Upper lobe of right lung (tissue), 1 donor: ENCODE measurements at regions not wholly inside any gene's neighbourhood (a gene's known extent, or its start where the extent isn't known, plus 50 kb on each side); places are given as distances from the start of the nearest gene placed in this dataset.
"Not testable (repeated sequence)": the region's sequence is repeated elsewhere in the genome, so short reads cannot be mapped to it uniquely, and the experiment has no call there.

Experiments
- ATAC-seq: fragments of 200-7000 bp; cut with Tn5 transposase; one replicate; pipeline ENCODE4 v1.9.1; 2020; ENCODE audit warnings: mild to moderate bottlenecking, moderate library complexity
- DNase-seq: peaks from one replicate; pipeline ENCODE4 v3.0.0-alpha.2; 2020
- H3K27ac ChIP-seq: fragments of 200-600 bp; one replicate; pipeline ENCODE4 v1.8.0; 2022
- H3K27me3 ChIP-seq: fragments of 200-600 bp; one replicate; pipeline ENCODE4 v1.8.0; 2022; ENCODE audit warnings: mild to moderate bottlenecking
- H3K36me3 ChIP-seq: fragments of 200-600 bp; one replicate; pipeline ENCODE4 v1.8.0; 2022
- H3K4me1 ChIP-seq: fragments of 200-600 bp; one replicate; pipeline ENCODE4 v1.8.0; 2022
- H3K4me3 ChIP-seq: fragments of 200-600 bp; one replicate; pipeline ENCODE4 v1.8.0; 2022; ENCODE audit warnings: mild to moderate bottlenecking
- H3K9me3 ChIP-seq: fragments of 200-600 bp; one replicate; pipeline ENCODE4 v1.8.0; 2022
- intact Hi-C: fragments of 100-400 bp; cut with DNase I; formaldehyde crosslinking; loops from one replicate; pipeline ENCODE4 v1.11.0; 2022
- TF ChIP-seq, protein P1 (sequence below): fragments of 200-600 bp; IDR thresholded peaks from one replicate; pipeline ENCODE4 v1.8.0; 2022; ENCODE audit warnings: antibody characterized with exemption
- donor health status: DM: no; HTN: yes; CAD: no; lungs with severe emphysema.

- Histone ChIP-seq H3K27ac (no peak overlapping the region), H3K9me3 (no peaks in the 10 kb centered on the region), H3K36me3 (no peaks in the 10 kb centered on the region), H3K4me1 (no peaks in the 10 kb centered on the region), H3K4me3 (no peak overlapping the region), H3K27me3 (no peaks in the 10 kb centered on the region)
- TF ChIP-seq, protein P1, sequence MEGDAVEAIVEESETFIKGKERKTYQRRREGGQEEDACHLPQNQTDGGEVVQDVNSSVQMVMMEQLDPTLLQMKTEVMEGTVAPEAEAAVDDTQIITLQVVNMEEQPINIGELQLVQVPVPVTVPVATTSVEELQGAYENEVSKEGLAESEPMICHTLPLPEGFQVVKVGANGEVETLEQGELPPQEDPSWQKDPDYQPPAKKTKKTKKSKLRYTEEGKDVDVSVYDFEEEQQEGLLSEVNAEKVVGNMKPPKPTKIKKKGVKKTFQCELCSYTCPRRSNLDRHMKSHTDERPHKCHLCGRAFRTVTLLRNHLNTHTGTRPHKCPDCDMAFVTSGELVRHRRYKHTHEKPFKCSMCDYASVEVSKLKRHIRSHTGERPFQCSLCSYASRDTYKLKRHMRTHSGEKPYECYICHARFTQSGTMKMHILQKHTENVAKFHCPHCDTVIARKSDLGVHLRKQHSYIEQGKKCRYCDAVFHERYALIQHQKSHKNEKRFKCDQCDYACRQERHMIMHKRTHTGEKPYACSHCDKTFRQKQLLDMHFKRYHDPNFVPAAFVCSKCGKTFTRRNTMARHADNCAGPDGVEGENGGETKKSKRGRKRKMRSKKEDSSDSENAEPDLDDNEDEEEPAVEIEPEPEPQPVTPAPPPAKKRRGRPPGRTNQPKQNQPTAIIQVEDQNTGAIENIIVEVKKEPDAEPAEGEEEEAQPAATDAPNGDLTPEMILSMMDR = no peak
- DNase-seq = no peak
- intact Hi-C loops = no loop called here
- no peak for ATAC-seq
Measured at GRCh38 chr11:26931881-26932280, 62.0 kb upstream of the FIBIN start.

DNA sequence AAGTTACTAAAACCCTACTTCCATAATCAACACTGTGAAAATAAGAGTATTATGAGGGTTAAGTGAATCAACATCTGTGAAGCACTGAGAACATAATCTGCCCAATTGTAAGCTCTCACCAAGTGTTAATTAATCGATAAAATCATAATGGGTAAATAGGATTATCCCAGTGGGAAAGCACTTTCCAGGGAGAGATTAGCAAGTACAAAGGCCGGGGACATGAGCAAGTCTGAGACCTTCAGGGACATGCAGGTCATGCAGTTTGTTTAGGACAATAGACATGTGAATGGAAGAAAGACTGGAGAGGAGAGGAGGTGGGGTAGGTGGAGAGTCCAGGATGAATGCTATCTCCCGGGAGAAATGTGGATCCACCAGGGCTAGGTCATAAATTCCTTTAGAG lies 57.8 kb upstream of the FIBIN start:
- Histone ChIP-seq H3K4me3 (no peak overlapping the region), H3K27me3 (no peaks in the 10 kb centered on the region), H3K9me3 (no peaks in the 10 kb centered on the region), H3K36me3 (no peaks in the 10 kb centered on the region), H3K4me1 (no peaks in the 10 kb centered on the region), H3K27ac (no peak overlapping the region)
- no peak for DNase-seq
- TF ChIP-seq, protein P1 = no peak
- intact Hi-C loops = no loop called here
- no peak for ATAC-seq

DNA sequence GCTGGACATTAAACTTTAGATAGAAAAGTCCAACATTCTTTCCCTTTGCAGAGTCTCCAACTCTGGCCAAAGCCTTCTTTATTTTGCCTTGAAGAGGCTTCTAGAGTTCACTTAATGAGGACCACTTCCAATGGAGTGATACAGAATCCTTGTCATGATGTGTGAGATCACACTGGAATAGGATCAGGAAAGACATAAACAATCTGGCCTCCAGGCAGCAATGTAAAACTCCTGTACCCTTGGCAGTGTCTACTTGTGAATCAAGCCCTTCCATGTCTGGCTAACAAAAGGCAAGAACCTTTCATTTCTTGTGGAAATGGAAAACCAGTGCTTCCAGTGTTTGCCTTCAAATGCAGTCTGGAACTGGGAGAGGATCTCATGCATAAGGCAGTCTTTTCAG lies 56.5 kb upstream of the FIBIN start:
- H3K4me1 ChIP-seq = no peaks in the 10 kb centered on the region
- H3K27me3 ChIP-seq = no peaks in the 10 kb centered on the region
- DNase-seq (no peak), ATAC-seq (no peak)
- H3K4me3 ChIP-seq = no peak overlapping the region
- no peaks in the 10 kb centered on the region for H3K9me3 ChIP-seq
- H3K27ac ChIP-seq = no peak overlapping the region
- no peaks in the 10 kb centered on the region for H3K36me3 ChIP-seq
- TF ChIP-seq, protein P1 = no peak
- intact Hi-C loops = no loop called here

GRCh38 chr11:26940501-26940900 lies 53.4 kb upstream of the FIBIN start:
- H3K36me3 ChIP-seq, H3K4me3 ChIP-seq, H3K27ac ChIP-seq, DNase-seq, H3K27me3 ChIP-seq, H3K4me1 ChIP-seq, H3K9me3 ChIP-seq, intact Hi-C loops, ATAC-seq: not testable (repeated sequence)

DNA sequence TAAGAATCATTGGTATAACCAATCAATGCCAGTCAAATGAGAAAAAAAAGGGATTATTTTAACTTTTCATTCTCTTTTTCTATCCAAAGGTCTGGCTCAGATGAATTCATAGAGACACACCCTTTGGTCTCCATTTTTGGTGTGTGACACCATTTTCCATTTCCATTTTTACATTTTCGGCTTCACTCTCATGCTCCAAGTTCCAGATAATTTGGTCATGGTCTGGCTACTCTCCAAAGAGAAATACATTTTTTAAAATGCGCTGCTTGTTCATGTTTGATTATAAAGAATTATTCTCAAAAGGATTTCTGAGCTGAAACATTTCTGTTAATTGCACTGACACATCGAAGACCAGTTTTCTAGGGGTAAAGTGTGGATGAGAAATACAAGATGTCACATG lies 51.6 kb upstream of the FIBIN start:
- Histone ChIP-seq H3K9me3 (no peaks in the 10 kb centered on the region), H3K27ac (no peak overlapping the region), H3K36me3 (no peaks in the 10 kb centered on the region), H3K4me3 (no peak overlapping the region), H3K4me1 (no peaks in the 10 kb centered on the region), H3K27me3 (no peaks in the 10 kb centered on the region)
- TF ChIP-seq, protein P1 = no peak
- DNase-seq (no peak), ATAC-seq (no peak)
- intact Hi-C loops = no loop called here

DNA sequence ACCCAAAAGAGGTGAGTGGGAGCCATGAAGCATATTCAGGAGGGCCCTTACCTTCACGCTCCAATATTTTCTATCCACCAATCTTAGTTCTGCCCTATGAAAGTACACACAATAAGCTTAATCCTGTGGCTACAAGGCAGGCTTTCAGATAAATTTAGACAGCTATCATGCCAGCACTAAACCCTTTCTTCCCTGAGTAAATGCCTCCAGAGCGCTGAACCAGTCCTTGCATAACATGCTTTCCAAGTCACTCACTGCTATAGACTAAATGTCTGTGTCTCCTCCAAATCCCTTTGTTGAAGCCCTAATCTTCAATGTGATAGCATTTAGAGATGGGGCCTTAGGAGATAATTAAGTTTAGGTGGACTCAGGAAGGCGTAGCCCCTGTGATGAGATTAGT lies 50.3 kb upstream of the FIBIN start:
- ATAC-seq = no peak
- intact Hi-C loops = no loop called here
- no peaks in the 10 kb centered on the region for H3K36me3 ChIP-seq
- TF ChIP-seq, protein P1 = no peak
- no peak for DNase-seq
- H3K4me1 ChIP-seq = peaks cover 5% of the 10 kb centered on the region
- no peaks in the 10 kb centered on the region for H3K27me3 ChIP-seq
- H3K9me3 ChIP-seq = no peaks in the 10 kb centered on the region
- H3K27ac ChIP-seq = no peak overlapping the region
- H3K4me3 ChIP-seq = no peak overlapping the region
